IPS-20b (cell line): ENCODE measurements at regions not wholly inside any gene's neighbourhood (a gene's known extent, or its start where the extent isn't known, plus 50 kb on each side); places are given as distances from the start of the nearest gene placed in this dataset.
"Not testable (repeated sequence)": the region's sequence is repeated elsewhere in the genome, so short reads cannot be mapped to it uniquely, and the experiment has no call there.

ENCODE experiments used
- H3K27ac ChIP-seq: one replicate; pipeline ENCODE4 v1.5.1; 2013; ENCODE audit warnings: low read length
- H3K27me3 ChIP-seq: 2 replicates; pipeline ENCODE4 v1.6.1; 2013; ENCODE audit warnings: mild to moderate bottlenecking, low read length, inconsistent platforms; ENCODE audit not compliant: insufficient read depth
- H3K36me3 ChIP-seq: 2 replicates; pipeline ENCODE4 v1.6.1; 2013; ENCODE audit warnings: low read depth, mild to moderate bottlenecking, inconsistent platforms, low read length, moderate library complexity; ENCODE audit not compliant: insufficient read depth
- H3K4me1 ChIP-seq: 2 replicates; pipeline ENCODE4 v1.6.1; 2013; ENCODE audit warnings: mild to moderate bottlenecking, control low read depth, inconsistent platforms, low read length, moderate library complexity; ENCODE audit not compliant: insufficient read depth
- H3K4me3 ChIP-seq: 2 replicates; pipeline ENCODE4 v1.5.1; 2013; ENCODE audit warnings: mild to moderate bottlenecking, low read length, inconsistent platforms
- H3K9ac ChIP-seq: 2 replicates; pipeline ENCODE4 v1.6.1; 2013; ENCODE audit warnings: low read depth, mild to moderate bottlenecking, inconsistent platforms, low read length, moderate library complexity
- H3K9me3 ChIP-seq: 2 replicates; pipeline ENCODE4 v1.6.1; 2013; ENCODE audit warnings: mild to moderate bottlenecking, low read depth, low read length, inconsistent platforms; ENCODE audit not compliant: insufficient read depth

DNA sequence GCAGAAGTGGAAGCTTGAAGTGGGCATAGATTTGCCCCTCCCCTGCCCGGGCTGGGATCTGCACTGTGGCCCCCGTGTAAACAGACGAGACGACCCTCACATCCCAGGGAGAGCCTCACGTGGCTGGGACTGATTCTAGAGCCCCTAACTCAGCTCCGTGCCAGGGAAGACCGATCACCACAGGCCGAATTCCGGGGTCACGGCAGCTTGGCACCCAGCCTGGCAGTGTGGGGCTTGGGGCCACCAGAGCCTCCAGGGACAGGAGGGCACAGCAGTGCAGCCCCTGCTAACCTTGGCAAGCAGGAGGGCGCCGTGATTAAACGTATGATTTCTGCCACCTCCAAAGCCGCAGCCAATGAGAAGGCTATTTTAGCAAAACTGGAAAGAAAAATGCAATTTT lies 198.7 kb upstream of the ZNF469 start:
- H3K9me3 ChIP-seq, H3K9ac ChIP-seq, H3K4me3 ChIP-seq, H3K27me3 ChIP-seq, H3K4me1 ChIP-seq, H3K27ac ChIP-seq, H3K36me3 ChIP-seq: not testable (repeated sequence)

DNA sequence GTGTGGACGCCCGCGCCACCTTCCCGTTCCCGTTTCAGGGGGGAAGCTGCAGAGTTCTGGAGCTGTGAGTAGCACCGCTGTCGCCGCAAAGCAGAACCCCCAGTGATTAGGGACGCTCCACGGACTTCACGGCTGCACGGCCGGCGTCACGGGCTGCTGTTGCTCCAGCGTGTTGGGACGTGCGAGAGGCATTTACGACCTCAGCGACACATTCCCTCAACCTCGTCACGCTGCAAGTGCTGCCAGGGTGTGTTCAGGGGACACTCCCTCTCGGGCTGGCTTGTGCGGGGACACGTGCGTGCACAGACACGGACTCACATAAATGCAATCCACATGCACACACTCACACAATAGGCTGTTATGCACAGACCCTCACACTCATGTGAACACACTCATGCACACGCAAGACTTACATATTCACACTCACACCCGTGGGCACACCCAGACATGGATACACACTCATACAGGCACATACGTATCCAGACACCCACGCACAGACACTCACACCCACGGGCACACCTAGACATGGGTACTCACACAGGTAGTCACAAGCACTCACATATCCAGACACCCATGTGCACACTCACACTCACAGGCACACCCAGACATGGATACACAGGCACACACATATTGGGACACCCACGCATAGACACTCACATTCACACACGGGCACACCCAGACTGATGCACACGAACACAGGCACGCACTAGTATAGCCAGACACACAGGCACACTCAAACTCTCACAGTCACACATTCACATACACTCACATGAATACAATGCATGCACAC lies 198.0 kb upstream of the ZNF469 start:
- H3K4me1 ChIP-seq, H3K27me3 ChIP-seq, H3K4me3 ChIP-seq, H3K9me3 ChIP-seq, H3K9ac ChIP-seq, H3K27ac ChIP-seq, H3K36me3 ChIP-seq: not testable (repeated sequence)

DNA sequence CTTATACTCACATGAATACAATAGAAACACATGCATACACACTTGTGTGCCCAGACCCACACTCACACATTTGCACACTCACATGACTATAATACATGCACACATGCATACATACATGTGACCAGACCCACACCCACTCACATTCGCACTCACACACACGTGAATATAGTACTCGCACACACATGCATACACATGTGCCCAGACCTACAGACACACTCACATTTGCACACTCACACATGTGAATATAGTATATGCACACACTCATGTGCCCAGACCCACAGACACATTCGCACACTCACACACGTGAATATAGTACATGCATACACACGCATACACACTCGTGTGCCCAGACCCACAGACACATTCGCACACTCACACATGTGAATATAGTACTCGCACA lies 197.4 kb upstream of the ZNF469 start:
- H3K36me3 ChIP-seq, H3K9ac ChIP-seq, H3K4me1 ChIP-seq, H3K9me3 ChIP-seq, H3K27ac ChIP-seq, H3K4me3 ChIP-seq, H3K27me3 ChIP-seq: not testable (repeated sequence)

DNA sequence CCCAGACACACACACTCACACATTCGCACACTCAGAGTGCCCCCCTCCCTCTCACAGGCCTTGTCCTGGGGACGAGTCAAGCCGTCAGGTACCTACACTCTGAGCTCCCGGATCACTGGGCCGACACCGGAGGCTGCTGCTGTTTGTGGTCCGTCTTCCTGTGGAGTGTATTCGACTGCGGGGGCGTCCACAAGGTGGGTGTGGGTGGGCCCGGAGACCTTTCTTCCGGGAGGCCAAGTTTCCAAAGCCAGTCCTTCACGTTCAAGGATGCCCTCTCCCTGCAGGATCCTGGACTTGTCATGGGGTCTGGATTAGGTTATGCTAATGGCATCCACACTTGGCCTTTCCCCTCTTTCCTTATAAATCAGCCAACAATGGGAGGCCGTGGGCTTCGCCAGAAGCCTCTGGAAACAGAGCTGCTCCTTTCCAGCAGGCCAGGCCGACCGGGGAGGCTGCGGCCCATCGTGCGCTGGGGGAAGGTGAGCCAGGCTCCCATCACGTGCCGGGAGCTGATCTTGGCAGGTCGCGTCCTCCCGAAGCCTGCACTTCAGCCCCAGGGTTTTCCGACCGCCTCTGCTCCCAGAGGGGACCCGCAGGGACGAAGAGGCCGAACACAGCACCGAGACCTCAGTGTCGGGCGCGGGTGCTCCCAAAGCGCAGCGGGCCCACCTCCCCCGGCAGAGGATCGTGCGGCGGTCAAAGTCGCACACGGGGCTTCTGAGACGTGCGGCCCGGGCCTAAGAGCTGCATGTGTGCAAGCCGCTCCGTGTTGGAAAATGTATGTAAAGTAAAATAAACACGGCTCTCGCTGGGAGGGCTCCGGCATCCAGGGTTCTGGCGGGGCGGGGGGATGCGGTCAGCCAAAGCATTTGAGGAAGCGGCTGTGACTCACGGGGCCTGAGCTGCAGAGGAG lies 196.5 kb upstream of the ZNF469 start:
- not testable (repeated sequence) for H3K9me3 ChIP-seq, H3K9ac ChIP-seq, H3K4me3 ChIP-seq, H3K4me1 ChIP-seq, H3K27me3 ChIP-seq, H3K27ac ChIP-seq, H3K36me3 ChIP-seq

DNA sequence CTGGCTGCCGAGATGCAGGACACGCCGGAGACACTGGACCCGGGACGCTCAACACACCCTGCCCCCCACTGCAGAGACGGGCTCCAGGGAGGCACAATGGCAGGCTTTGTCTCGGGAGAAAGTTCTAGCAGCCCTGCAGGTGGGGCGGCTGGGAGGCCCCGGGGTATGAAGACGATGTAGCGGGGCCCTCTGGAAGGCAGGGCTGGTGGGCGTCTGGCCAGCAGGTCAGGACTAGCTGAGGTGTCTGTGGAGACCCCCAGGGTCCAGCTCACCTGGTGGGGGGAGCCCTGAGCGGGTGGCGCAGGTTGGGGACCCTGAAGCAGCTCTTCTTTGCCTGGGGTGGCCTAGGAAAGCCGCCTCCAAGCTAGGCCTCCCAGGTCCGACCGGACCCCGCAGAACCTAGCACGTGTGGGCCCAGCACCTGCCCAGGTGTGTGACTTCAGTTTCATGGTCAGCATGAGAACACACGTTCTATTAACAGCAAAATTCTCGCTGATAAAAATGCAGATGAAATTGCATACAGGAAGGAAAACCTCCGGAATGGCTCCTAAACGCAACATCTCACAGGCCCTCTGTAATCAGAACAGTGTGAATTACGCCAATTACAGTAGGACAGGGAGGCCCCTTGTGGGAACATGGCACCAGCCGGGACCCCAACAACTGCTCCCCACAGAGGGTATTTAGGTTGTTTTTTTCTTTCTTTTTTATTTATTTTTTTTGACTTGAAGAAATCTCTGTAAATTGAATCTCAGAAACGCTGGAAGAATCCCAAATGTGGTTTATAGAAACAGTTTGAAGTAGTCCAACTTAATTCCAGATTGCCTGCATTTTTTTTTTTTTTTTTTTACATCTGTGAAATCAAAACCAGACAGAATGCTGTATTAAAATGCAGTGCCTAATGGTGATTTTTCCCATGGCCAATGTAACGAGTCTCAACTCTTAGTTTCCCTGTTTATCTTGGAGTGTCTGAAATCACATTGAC lies 195.6 kb upstream of the ZNF469 start:
- not testable (repeated sequence) for H3K9ac ChIP-seq, H3K4me3 ChIP-seq, H3K9me3 ChIP-seq, H3K27me3 ChIP-seq, H3K36me3 ChIP-seq, H3K4me1 ChIP-seq, H3K27ac ChIP-seq

DNA sequence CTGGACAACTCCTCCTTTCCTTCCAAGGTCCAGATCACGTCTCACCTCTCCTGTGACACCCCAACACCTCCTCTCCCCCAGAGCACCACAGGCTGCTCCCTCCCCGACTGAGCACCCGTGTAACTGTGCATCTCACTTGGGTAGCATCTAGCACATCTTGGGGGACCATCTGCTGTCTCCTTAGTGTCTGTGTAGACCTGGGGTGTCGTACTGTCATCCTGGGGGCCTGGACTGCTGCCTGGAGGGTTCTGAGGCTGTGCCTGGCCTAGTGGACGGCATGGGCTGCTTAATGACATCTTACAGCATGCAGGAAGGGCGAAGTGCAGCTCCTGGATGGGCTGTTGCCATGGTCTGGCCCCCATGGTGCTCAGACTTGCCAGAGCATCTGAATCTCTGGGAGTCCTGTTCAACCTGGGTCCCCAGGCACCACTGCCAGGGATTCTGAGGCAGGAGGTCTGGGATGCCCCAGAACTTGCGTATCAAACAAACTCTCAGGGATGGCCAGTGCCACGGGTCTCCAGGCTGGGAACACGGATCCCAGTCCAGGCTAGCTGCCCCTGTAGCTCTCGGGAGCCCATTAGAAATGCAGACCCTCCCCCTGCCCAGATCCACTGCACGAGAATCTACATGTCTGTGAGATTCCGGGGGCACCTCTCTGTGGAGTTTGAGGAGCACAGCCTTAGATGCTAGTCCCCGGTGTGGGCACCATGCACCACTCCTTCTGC lies 194.4 kb upstream of the ZNF469 start:
- not testable (repeated sequence) for H3K9me3 ChIP-seq, H3K36me3 ChIP-seq, H3K4me1 ChIP-seq, H3K9ac ChIP-seq, H3K27me3 ChIP-seq, H3K4me3 ChIP-seq, H3K27ac ChIP-seq

DNA sequence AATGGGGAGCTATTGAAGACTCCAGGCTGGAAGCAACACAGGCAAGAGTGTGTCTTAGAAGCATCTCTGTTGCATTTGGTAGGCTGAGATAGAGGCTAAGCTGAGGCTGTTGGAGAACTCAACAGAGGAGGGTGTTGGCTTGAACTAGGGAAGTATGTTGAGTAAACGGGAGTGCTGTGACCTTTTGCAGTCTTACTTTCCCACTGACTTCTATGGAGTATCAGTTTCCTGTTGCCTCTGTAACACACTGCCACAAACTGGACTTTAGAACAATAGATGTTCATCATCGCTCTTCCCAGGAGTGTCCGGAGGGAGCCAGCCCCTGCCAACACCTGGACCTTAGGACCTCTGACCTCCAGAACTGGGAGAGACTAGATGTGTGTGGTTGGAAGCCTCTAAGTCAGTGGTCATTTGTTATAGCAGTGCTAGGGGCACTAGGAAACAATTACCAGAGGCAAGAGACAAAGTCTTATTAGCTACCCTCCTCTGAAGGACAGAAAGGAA lies 192.1 kb upstream of the ZNF469 start:
- H3K4me3 ChIP-seq, H3K27ac ChIP-seq, H3K4me1 ChIP-seq, H3K36me3 ChIP-seq, H3K9me3 ChIP-seq, H3K27me3 ChIP-seq, H3K9ac ChIP-seq: not testable (repeated sequence)

DNA sequence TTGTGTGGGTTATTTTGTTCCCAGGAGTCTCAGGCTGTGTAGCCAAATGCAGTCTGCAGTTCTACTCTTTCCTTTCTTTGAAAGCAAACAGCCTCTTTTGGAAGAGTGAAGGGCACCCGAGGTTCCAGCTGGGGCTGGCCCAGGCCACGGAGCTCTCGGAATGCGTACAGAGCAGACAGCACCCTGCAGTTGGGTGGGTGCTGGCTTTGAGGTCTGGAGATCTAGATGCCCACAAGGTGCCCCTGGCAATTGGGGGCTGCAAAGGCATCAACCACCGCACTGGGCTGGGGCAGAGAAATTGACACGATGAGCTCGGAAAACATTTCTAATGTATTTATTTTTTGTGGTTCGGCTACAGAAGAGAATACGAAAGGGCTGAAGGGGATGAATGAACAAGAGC lies 191.6 kb upstream of the ZNF469 start:
- not testable (repeated sequence) for H3K4me1 ChIP-seq, H3K4me3 ChIP-seq, H3K9ac ChIP-seq, H3K27ac ChIP-seq, H3K36me3 ChIP-seq, H3K9me3 ChIP-seq, H3K27me3 ChIP-seq

DNA sequence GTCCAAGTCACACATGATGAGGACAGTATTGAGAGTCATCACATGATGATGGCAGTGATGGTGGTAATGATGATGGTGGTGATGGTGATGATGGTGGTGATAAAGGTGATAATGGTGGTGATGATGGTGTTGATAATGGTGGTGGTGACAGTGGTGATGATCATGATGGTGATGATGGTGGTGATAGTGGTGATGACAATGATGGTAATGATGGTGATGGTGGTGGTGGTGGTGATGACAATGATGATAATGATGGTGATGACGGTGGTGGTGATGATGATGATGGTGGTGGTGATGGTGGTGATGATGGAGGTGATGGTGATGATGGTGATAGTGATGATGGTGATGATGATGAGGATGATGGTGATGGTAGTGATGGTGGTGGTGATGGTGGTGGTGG lies 190.2 kb upstream of the ZNF469 start:
- no peak overlapping the region for H3K9ac ChIP-seq
- H3K27me3 ChIP-seq, result no peaks in the 10 kb centered on the region
- H3K27ac ChIP-seq, result no peak overlapping the region
- H3K4me1 ChIP-seq, result no peaks in the 10 kb centered on the region
- H3K4me3 ChIP-seq, result no peak overlapping the region
- no peaks in the 10 kb centered on the region for H3K9me3 ChIP-seq
- no peaks in the 10 kb centered on the region for H3K36me3 ChIP-seq

DNA sequence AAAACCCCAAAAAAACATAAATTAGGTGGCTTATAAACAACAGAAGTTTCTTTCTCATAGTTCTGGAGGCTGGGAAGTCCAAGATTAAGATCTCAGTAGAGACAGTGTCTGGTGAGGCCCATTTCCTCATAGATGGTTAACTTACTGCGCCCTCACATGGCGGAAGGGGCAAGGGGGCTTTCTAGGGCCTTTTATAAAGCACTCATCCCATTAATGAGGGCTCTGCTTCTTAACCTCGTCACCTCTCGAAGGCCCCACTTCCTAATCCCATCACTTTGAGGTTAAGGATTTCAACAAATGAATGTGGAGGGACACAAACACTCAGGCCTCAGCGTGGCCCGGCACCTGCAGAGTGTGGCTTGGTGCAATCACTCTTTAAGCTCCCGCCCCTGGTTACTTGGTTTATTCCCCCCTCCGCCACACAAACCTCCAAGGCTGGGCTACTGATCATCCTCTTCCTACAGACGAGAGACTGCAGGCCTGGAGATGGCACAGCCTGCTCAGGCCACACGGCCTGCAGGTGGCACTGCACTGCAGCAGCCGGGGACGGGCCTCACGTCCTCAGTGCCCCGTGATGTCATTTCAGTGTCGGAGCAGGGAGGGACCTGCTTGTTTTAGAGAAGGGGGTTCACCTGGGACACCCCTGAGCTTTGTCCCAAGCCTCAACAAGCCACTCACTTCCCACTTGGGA lies 188.9 kb upstream of the ZNF469 start:
- not testable (repeated sequence) for H3K27me3 ChIP-seq, H3K27ac ChIP-seq, H3K9me3 ChIP-seq, H3K36me3 ChIP-seq, H3K9ac ChIP-seq, H3K4me3 ChIP-seq, H3K4me1 ChIP-seq
